H1 (cell line): ENCODE measurements at regions not wholly inside any gene's neighbourhood (a gene's known extent, or its start where the extent isn't known, plus 50 kb on each side); places are given as distances from the start of the nearest gene placed in this dataset.
A peak's percentile ranks its signal among the peaks of the same experiment; 100 is the strongest.

Experiments
- CTCF ChIA-PET: fragments of 300-600 bp; sonication (Branson Sonifier 250); formaldehyde crosslinking; loops from one replicate; lab custom pipeline; 2021; ENCODE audit not compliant: partially characterized antibody; lab: Charles Lee
- POLR2A ChIA-PET: fragments of 300-600 bp; sonication (Branson Sonifier 250); formaldehyde crosslinking; loops from one replicate; lab custom pipeline; 2021; ENCODE audit warnings: inconsistent platforms; ENCODE audit not compliant: partially characterized antibody; lab: Charles Lee
- DNase-seq, 2 experiments: peaks; one replicate each; pipeline versions ENCODE4 v3.0.0 to v3.0.0-alpha.2; 2010 to 2022; ENCODE audit warnings: low spot score in 2 of 2, low read depth in 1 of 2, mixed read lengths in 1 of 2
- FAIRE-seq: peaks from 2 replicates; lab custom pipeline; 2011; peaks lifted over from hg19 to GRCh38; lab: Jason Lieb, UNC
- H2AFZ ChIP-seq: 2 replicates; pipeline ENCODE4 v1.8.1; 2012; ENCODE audit warnings: low read length, inconsistent platforms
- H2AK5ac ChIP-seq: 2 replicates; pipeline ENCODE4 v1.6.1; 2013; ENCODE audit warnings: low read depth, low read length
- H2BK120ac ChIP-seq: replicated peaks from 2 replicates; pipeline ENCODE3; 2013; ENCODE audit warnings: low read depth, low read length, inconsistent platforms
- H2BK12ac ChIP-seq: 2 replicates; pipeline ENCODE4 v1.6.1; 2013; ENCODE audit warnings: low read depth, low read length
- H2BK15ac ChIP-seq: 2 replicates; pipeline ENCODE4 v1.6.1; 2013; ENCODE audit warnings: low read length
- H2BK20ac ChIP-seq: 2 replicates; pipeline ENCODE4 v1.6.1; 2013; ENCODE audit warnings: low read length
- H2BK5ac ChIP-seq: 2 replicates; pipeline ENCODE4 v1.6.1; 2013; ENCODE audit warnings: low read depth, low read length
- H3K14ac ChIP-seq: 2 replicates; pipeline ENCODE4 v1.6.1; 2013; ENCODE audit warnings: inconsistent platforms; ENCODE audit not compliant: insufficient read length
- H3K18ac ChIP-seq: 2 replicates; pipeline ENCODE4 v1.6.1; 2013; ENCODE audit warnings: low read length; ENCODE audit errors: extremely low read depth
- H3K23ac ChIP-seq: 2 replicates; pipeline ENCODE4 v1.6.1; 2013; ENCODE audit warnings: inconsistent platforms; ENCODE audit not compliant: insufficient read length
- H3K23me2 ChIP-seq: 2 replicates; pipeline ENCODE4 v1.6.1; 2013; ENCODE audit warnings: low read depth, low read length
- H3K27ac ChIP-seq: 2 replicates; pipeline ENCODE4 v1.6.1; 2011; ENCODE audit warnings: low read depth, low read length, inconsistent platforms
- H3K27me3 ChIP-seq, 4 experiments: replicated peaks in 1 of 4; 1 replicate in 1 of 4; 2 replicates in 3 of 4; pipeline versions ENCODE4 v1.6.1 to v1.8.1; 2011 to 2013; ENCODE audit warnings: low read length in 3 of 4, mild to moderate bottlenecking in 3 of 4, inconsistent platforms in 2 of 4, mixed read lengths in 2 of 4, moderate library complexity in 1 of 4; ENCODE audit not compliant: control insufficient read depth in 3 of 4, insufficient read depth in 3 of 4; ENCODE audit errors: extremely low read depth in 1 of 4
- H3K36me3 ChIP-seq, 4 experiments: 2 replicates each; pipeline versions ENCODE4 v1.6.1 to v1.8.1; 2011 to 2013; ENCODE audit warnings: mild to moderate bottlenecking in 4 of 4, low read length in 3 of 4, moderate library complexity in 2 of 4, control low read depth in 1 of 4, inconsistent platforms in 1 of 4; ENCODE audit not compliant: insufficient read depth in 4 of 4, control insufficient read depth in 2 of 4
- H3K4ac ChIP-seq: replicated peaks from 2 replicates; pipeline ENCODE3; 2013; ENCODE audit warnings: low read length, low read depth, mixed read lengths, inconsistent platforms; ENCODE audit not compliant: insufficient read length
- H3K4me1 ChIP-seq, 4 experiments: replicated peaks in 1 of 4; 1 replicate in 1 of 4; 2 replicates in 3 of 4; pipeline versions ENCODE4 v1.6.1 to v1.8.1; 2011 to 2013; ENCODE audit warnings: low read length in 3 of 4, inconsistent platforms in 2 of 4, mixed read lengths in 1 of 4; ENCODE audit not compliant: insufficient read depth in 4 of 4, control insufficient read depth in 3 of 4
- H3K4me2 ChIP-seq, 2 experiments: 2 replicates each; pipeline versions ENCODE4 v1.6.1 to v1.8.1; 2011 to 2013; ENCODE audit warnings: low read depth in 2 of 2, low read length in 2 of 2, control low read depth in 1 of 2, inconsistent platforms in 1 of 2, mild to moderate bottlenecking in 1 of 2; ENCODE audit not compliant: insufficient read depth in 1 of 2
- H3K4me3 ChIP-seq, 4 experiments: fragments of 200-600, 300-600 bp in 1 of 4; sonication (generic), shearing (Covaris generic), sonication (Bioruptor Twin) in 1 of 4; 2 replicates each; pipeline versions ENCODE4 v1.5.1 to v1.8.1; 2011 to 2016; ENCODE audit warnings: low read length in 4 of 4, low read depth in 3 of 4, control low read depth in 2 of 4, inconsistent platforms in 2 of 4, mild to moderate bottlenecking in 2 of 4, mixed read lengths in 1 of 4, moderate library complexity in 1 of 4; ENCODE audit not compliant: insufficient read depth in 2 of 4; ENCODE audit errors: extremely low read depth in 1 of 4
- H3K56ac ChIP-seq: replicated peaks from 2 replicates; pipeline ENCODE3; 2013; ENCODE audit warnings: low read depth, mild to moderate bottlenecking, mixed read lengths, low read length, inconsistent platforms; ENCODE audit not compliant: insufficient read length
- H3K79me1 ChIP-seq: 2 replicates; pipeline ENCODE4 v1.6.1; 2013; ENCODE audit warnings: low read depth, low read length, control low read depth
- H3K79me2 ChIP-seq, 2 experiments: 2 replicates each; pipeline versions ENCODE4 v1.6.1 to v1.8.1; 2012 to 2013; ENCODE audit warnings: low read length in 2 of 2, mild to moderate bottlenecking in 2 of 2, inconsistent platforms in 1 of 2; ENCODE audit not compliant: insufficient read depth in 2 of 2, control insufficient read depth in 1 of 2
- H3K9ac ChIP-seq, 4 experiments: replicated peaks in 1 of 4; 1 replicate in 1 of 4; 2 replicates in 3 of 4; pipeline versions ENCODE4 v1.6.1 to v1.8.1; 2011 to 2013; ENCODE audit warnings: low read depth in 3 of 4, low read length in 3 of 4, control low read depth in 2 of 4, mild to moderate bottlenecking in 2 of 4, moderate library complexity in 2 of 4, inconsistent platforms in 1 of 4; ENCODE audit errors: extremely low read depth in 1 of 4
- H3K9me3 ChIP-seq, 2 experiments: 2 replicates each; pipeline versions ENCODE4 v1.6.1 to v1.8.1; 2012 to 2013; ENCODE audit warnings: mild to moderate bottlenecking in 2 of 2, moderate library complexity in 2 of 2, control low read depth in 1 of 2, inconsistent platforms in 1 of 2, low read depth in 1 of 2, low read length in 1 of 2, mixed read lengths in 1 of 2; ENCODE audit not compliant: insufficient read depth in 2 of 2
- H4K20me1 ChIP-seq, 2 experiments: replicated peaks in 1 of 2; 2 replicates each; pipeline versions ENCODE3 to v1.8.1; 2011 to 2013; ENCODE audit warnings: inconsistent platforms in 2 of 2, low read length in 2 of 2, mild to moderate bottlenecking in 1 of 2; ENCODE audit not compliant: insufficient read depth in 2 of 2, control insufficient read depth in 1 of 2
- H4K5ac ChIP-seq: 2 replicates; pipeline ENCODE4 v1.6.1; 2013; ENCODE audit warnings: low read length, low read depth, mixed read lengths, inconsistent platforms; ENCODE audit not compliant: insufficient read length
- H4K8ac ChIP-seq: 2 replicates; pipeline ENCODE4 v1.8.0; 2013; ENCODE audit warnings: mild to moderate bottlenecking, moderate library complexity, low read length, inconsistent platforms; ENCODE audit not compliant: insufficient read depth; ENCODE audit errors: extremely low read depth
- H4K91ac ChIP-seq: replicated peaks from 2 replicates; pipeline ENCODE3; 2013; ENCODE audit warnings: low read length, mixed read lengths, inconsistent platforms; ENCODE audit not compliant: insufficient read length
- BACH1 ChIP-seq: IDR thresholded peaks from 2 replicates; pipeline ENCODE4 v1.6.1; 2012; ENCODE audit warnings: low read length, improper control_type of control experiment
- BCL11A ChIP-seq, 2 experiments: IDR thresholded peaks; one replicate each; pipeline ENCODE4 v1.6.1; 2011; ENCODE audit warnings: low read depth in 2 of 2, low read length in 2 of 2, mild to moderate bottlenecking in 2 of 2
- BRCA1 ChIP-seq: IDR thresholded peaks from 2 replicates; pipeline ENCODE4 v1.6.1; 2012; ENCODE audit warnings: low read depth, low read length, improper control_type of control experiment
- CBX8 ChIP-seq: fragments of 300-800, 300-1000 bp; sonication (generic); IDR thresholded peaks from 2 replicates; pipeline ENCODE4 v1.7.1; 2016; ENCODE audit warnings: low read depth, low read length, borderline replicate concordance
- EGR1 ChIP-seq: IDR thresholded peaks from 2 replicates; pipeline ENCODE4 v1.6.1; 2011; ENCODE audit warnings: low read depth, low read length, borderline replicate concordance
- EP300 ChIP-seq, 2 experiments: IDR thresholded peaks; 1 replicate in 1 of 2; 2 replicates in 1 of 2; pipeline ENCODE4 v1.6.1; 2011 to 2012; ENCODE audit warnings: low read depth in 2 of 2, low read length in 2 of 2, mild to moderate bottlenecking in 2 of 2, borderline replicate concordance in 1 of 2, inconsistent platforms in 1 of 2, moderate library complexity in 1 of 2
- GABPA ChIP-seq: IDR thresholded peaks from 2 replicates; pipeline ENCODE4 v1.6.1; 2011; ENCODE audit warnings: mild to moderate bottlenecking, low read length, moderate library complexity, borderline replicate concordance; ENCODE audit not compliant: insufficient read depth
- JUN ChIP-seq: IDR thresholded peaks from 2 replicates; pipeline ENCODE4 v1.6.1; 2011; ENCODE audit warnings: low read depth, mild to moderate bottlenecking, improper control_type of control experiment, low read length
- KDM1A ChIP-seq: fragments of 200-600, 300-600 bp; sonication (generic); IDR thresholded peaks from 2 replicates; pipeline ENCODE4 v1.7.1; 2016; ENCODE audit warnings: mild to moderate bottlenecking, low read length, borderline replicate concordance
- KDM5A ChIP-seq: fragments of 200-600 bp; IDR thresholded peaks from 2 replicates; pipeline ENCODE4 v1.7.1; 2012; ENCODE audit warnings: mild to moderate bottlenecking, low read length, inconsistent platforms, mixed read lengths
- POU5F1 ChIP-seq: IDR thresholded peaks from 2 replicates; pipeline ENCODE4 v1.6.1; 2011; ENCODE audit warnings: low read depth, mild to moderate bottlenecking, low read length, moderate library complexity
- SIN3A ChIP-seq, 2 experiments: IDR thresholded peaks in 1 of 2; conservative IDR thresholded peaks in 1 of 2; 2 replicates each; pipeline ENCODE4 v1.6.1; 2011 to 2012; ENCODE audit warnings: low read length in 2 of 2, improper control_type of control experiment in 1 of 2, low read depth in 1 of 2, mild to moderate bottlenecking in 1 of 2
- SIX5 ChIP-seq: IDR thresholded peaks from 2 replicates; pipeline ENCODE4 v1.6.1; 2011; ENCODE audit warnings: mild to moderate bottlenecking, low read depth, low read length
- USF2 ChIP-seq: IDR thresholded peaks from 2 replicates; pipeline ENCODE4 v1.6.1; 2011; ENCODE audit warnings: low read length, improper control_type of control experiment
- WGBS, 2 experiments: shearing (Covaris generic) in 1 of 2; methylation state at CpG; one replicate each; pipeline versions ENCODE4 v1.1.6 to v1.1.7; 2013 to 2015; ENCODE audit warnings: low lambda C conversion rate in 2 of 2, mixed read lengths in 2 of 2, inconsistent platforms in 1 of 2, low coverage in 1 of 2, missing lambda C conversion rate in 1 of 2; ENCODE audit not compliant: insufficient replicate concordance in 2 of 2, insufficient coverage in 1 of 2, insufficient read length in 1 of 2; ENCODE audit errors: extremely low coverage in 1 of 2, missing lambda C conversion rate in 1 of 2; 5-methylcytosine and 5-hydroxymethylcytosine counted together

GRCh38 chr5:39816866-39817265, 392.1 kb upstream of the DAB2 start:
- Histone ChIP-seq H2BK120ac (no peak overlapping the region), H3K9me3 (no peaks in the 10 kb centered on the region), H3K9ac (no peak overlapping the region), H3K23me2 (no peaks in the 10 kb centered on the region), H2BK20ac (no peak overlapping the region), H3K79me1 (no peaks in the 10 kb centered on the region), H3K4me2 (no peak overlapping the region), H4K8ac (no peak overlapping the region), H3K23ac (no peak overlapping the region), H2AK5ac (no peak overlapping the region), H2BK12ac (no peak overlapping the region), H3K56ac (no peak overlapping the region), H4K20me1 (no peaks in the 10 kb centered on the region), H3K27me3 (peaks cover 0 to 1% (median 0%) of the 10 kb centered on the region in 4 experiments; a peak in 1 of 7 replicates), H2BK15ac (no peak overlapping the region), H3K79me2 (no peaks in the 10 kb centered on the region), H2BK5ac (no peak overlapping the region), H3K27ac (no peak overlapping the region), H3K4me1 (no peaks in the 10 kb centered on the region), H3K14ac (no peak overlapping the region), H3K36me3 (no peaks in the 10 kb centered on the region), H2AFZ (0 out of 2 replicates have a peak overlapping the region, but pooled peaks have one; percentile 30), H4K5ac (no peak overlapping the region), H4K91ac (no peak overlapping the region), H3K4me3 (no peak overlapping the region), H3K18ac (no peak overlapping the region), H3K4ac (no peak overlapping the region)
- FAIRE-seq = no peak
- 91% methylated on average over 3 of the region's 3 CpGs; no CpG with 5 or more reads in 1 of the 2 experiments for WGBS, 2 experiments
- DNase-seq = no peak
- ChIA-PET CTCF (interaction anchor here (1.2 kb wide), 1 partner anchor 13 kb away, joined by 3 read pairs; no protein-coding TSS in a partner anchor), POLR2A (no interaction called here)
- no peak for TF ChIP-seq SIX5
- no peak for TF ChIP-seq GABPA
- no peak for TF ChIP-seq USF2
- no peak for TF ChIP-seq BRCA1
- no peak for TF ChIP-seq POU5F1
- no peak for TF ChIP-seq EGR1
- TF ChIP-seq JUN = no peak
- no peak for TF ChIP-seq BCL11A (IDR thresholded peaks at IDR 0.05; ENCODE audit: low read depth in 2 of 2, low read length in 2 of 2)
- TF ChIP-seq BACH1 = no peak
- no peak for TF ChIP-seq EP300 (IDR thresholded peaks at IDR 0.05; ENCODE audit: borderline replicate concordance in 1 of 2, low read depth in 2 of 2, low read length in 2 of 2)
- TF ChIP-seq SIN3A (conservative IDR thresholded peaks at IDR 0.05 in 1 of 2, IDR thresholded peaks at IDR 0.05 in 1 of 2; ENCODE audit: low read depth in 1 of 2, low read length in 2 of 2) = no peak
- no peak for TF ChIP-seq KDM1A
- TF ChIP-seq CBX8 = no peak
- no peak for TF ChIP-seq KDM5A
